HepG2 (cell line): ENCODE measurements at regions not wholly inside any gene's neighbourhood (a gene's known extent, or its start where the extent isn't known, plus 50 kb on each side); places are given as distances from the start of the nearest gene placed in this dataset.

Source experiments
- ATAC-seq: fragments of 200-7000 bp; cut with Tn5 transposase; 3 replicates; pipeline ENCODE4 v1.9.1; 2020; ENCODE audit warnings: mild to moderate bottlenecking, moderate library complexity
- BruUV-seq: library from RNA; stranded (reverse); fragments of 400-500 nt; replicated peaks from 2 replicates; lab custom pipeline; 2021; lab: Mats Ljungman, UMichigan
- CTCF ChIA-PET: fragments of 300-600 bp; formaldehyde crosslinking; extraction: SDS; loops from one replicate; lab custom pipeline; 2021; ENCODE audit warnings: low total read pairs, inconsistent platforms, low intra/inter-chr PET ratio; lab: Yijun Ruan, JAX
- POLR2A ChIA-PET: fragments of 350-600 bp; sonication (Branson Sonifier 250); formaldehyde crosslinking; loops from one replicate; lab custom pipeline; 2020; ENCODE audit warnings: antibody characterized with exemption, inconsistent platforms; lab: Yijun Ruan, JAX
- DNase-seq: peaks from one replicate; pipeline ENCODE4 v3.0.0-alpha.2; 2015; ENCODE audit warnings: low spot score
- FAIRE-seq: peaks from 3 replicates; lab custom pipeline; 2011; peaks lifted over from hg19 to GRCh38; lab: Jason Lieb, UNC
- H2AFZ ChIP-seq: one replicate; pipeline ENCODE4 v1.6.1; 2011; ENCODE audit warnings: low read length, inconsistent platforms
- H3K27ac ChIP-seq: fragments of 300-600 bp; 3 replicates; pipeline ENCODE4 v1.8.0; 2011; ENCODE audit warnings: mixed run types, mild to moderate bottlenecking, mixed read lengths, low read length, inconsistent platforms; ENCODE audit not compliant: insufficient read depth; ENCODE audit errors: extremely low read length
- H3K27me3 ChIP-seq, 2 experiments: fragments of 200-600 bp in 1 of 2; 2 replicates in 1 of 2; 3 replicates in 1 of 2; pipeline versions ENCODE4 v1.6.0 to v1.8.0; 2011; ENCODE audit warnings: low read length in 2 of 2, mild to moderate bottlenecking in 2 of 2, moderate library complexity in 2 of 2, inconsistent platforms in 1 of 2; ENCODE audit not compliant: insufficient read depth in 2 of 2, control insufficient read depth in 1 of 2
- H3K36me3 ChIP-seq, 2 experiments: fragments of 200-600 bp in 1 of 2; replicated peaks in 1 of 2; 2 replicates in 1 of 2; 3 replicates in 1 of 2; pipeline versions ENCODE4 v1.5.1 to v1.8.0; 2011; ENCODE audit warnings: low read length in 2 of 2, inconsistent platforms in 1 of 2; ENCODE audit not compliant: insufficient read depth in 2 of 2, control insufficient read depth in 1 of 2
- H3K4me1 ChIP-seq: 2 replicates; pipeline ENCODE4 v1.5.1; 2012; ENCODE audit warnings: low read length, inconsistent platforms; ENCODE audit not compliant: insufficient read depth
- H3K4me2 ChIP-seq: 2 replicates; pipeline ENCODE4 v1.6.0; 2011; ENCODE audit warnings: low read depth, low read length, inconsistent platforms
- H3K4me3 ChIP-seq, 3 experiments: fragments of 200-600 bp in 1 of 3; sonication (generic), shearing (Covaris generic) in 1 of 3; replicated peaks in 1 of 3; 2 replicates each; pipeline ENCODE4 v1.5.1; 2011 to 2016; ENCODE audit warnings: low read length in 3 of 3, inconsistent platforms in 2 of 3, low read depth in 2 of 3, mild to moderate bottlenecking in 2 of 3, control low read depth in 1 of 3, mixed read lengths in 1 of 3; ENCODE audit not compliant: insufficient read depth in 1 of 3
- H3K79me2 ChIP-seq: one replicate; pipeline ENCODE4 v1.6.1; 2011; ENCODE audit warnings: low read length, inconsistent platforms; ENCODE audit not compliant: insufficient read depth
- H3K9ac ChIP-seq: 2 replicates; pipeline ENCODE4 v1.6.0; 2011; ENCODE audit warnings: mild to moderate bottlenecking, low read depth, low read length, inconsistent platforms; ENCODE audit not compliant: insufficient read depth
- H3K9me3 ChIP-seq: 2 replicates; pipeline ENCODE4 v1.5.1; 2012; ENCODE audit warnings: mild to moderate bottlenecking, low read length
- H4K20me1 ChIP-seq: 2 replicates; pipeline ENCODE4 v1.6.0; 2011; ENCODE audit warnings: inconsistent platforms, mild to moderate bottlenecking, low read length, moderate library complexity; ENCODE audit not compliant: insufficient read depth
- AHR ChIP-seq: IDR thresholded peaks from 2 replicates; pipeline ENCODE4 v1.6.1; 2018; ENCODE audit warnings: missing genetic modification reagents, missing compliant biosample characterization
- CEBPG ChIP-seq: IDR thresholded peaks from 2 replicates; pipeline ENCODE4 v1.6.1; 2016
- EP300 ChIP-seq, 3 experiments: sonication (generic) in 1 of 3; formaldehyde crosslinking in 1 of 3; IDR thresholded peaks; 2 replicates each; pipeline versions ENCODE4 v1.5.1 to v1.6.1; 2011 to 2020; ENCODE audit warnings: low read depth in 2 of 3, low read length in 2 of 3, borderline replicate concordance in 1 of 3, improper control_type of control experiment in 1 of 3, mild to moderate bottlenecking in 1 of 3, missing genetic modification reagents in 1 of 3, moderate library complexity in 1 of 3
- FOXK1 ChIP-seq: sonication (generic); formaldehyde crosslinking; IDR thresholded peaks from 2 replicates; pipeline ENCODE4 v1.4.0; 2020; ENCODE audit warnings: low read depth, missing genetic modification reagents, borderline replicate concordance
- FOXP4 ChIP-seq: sonication (generic); formaldehyde crosslinking; IDR thresholded peaks from 2 replicates; pipeline ENCODE4 v1.4.0; 2020; ENCODE audit warnings: missing genetic modification reagents
- KLF16 ChIP-seq, 2 experiments: sonication (generic) in 1 of 2; formaldehyde crosslinking in 1 of 2; IDR thresholded peaks; 2 replicates each; pipeline versions ENCODE4 v1.6.1 to v1.8.0; 2016 to 2023; ENCODE audit warnings: missing genetic modification reagents in 2 of 2, missing compliant biosample characterization in 1 of 2
- MAFG ChIP-seq: sonication (generic); formaldehyde crosslinking; IDR thresholded peaks from 2 replicates; pipeline ENCODE4 v1.5.1; 2020; ENCODE audit warnings: mild to moderate bottlenecking, missing genetic modification reagents
- RAD51 ChIP-seq: fragments of 450-650 bp; IDR thresholded peaks from 2 replicates; pipeline ENCODE4 v1.6.1; 2016; ENCODE audit warnings: borderline replicate concordance
- SALL2 ChIP-seq: sonication (generic); formaldehyde crosslinking; IDR thresholded peaks from 2 replicates; pipeline ENCODE4 v1.8.1; 2023; ENCODE audit warnings: mild to moderate bottlenecking, missing genetic modification reagents, inconsistent platforms
- SPEN ChIP-seq: sonication (generic); formaldehyde crosslinking; IDR thresholded peaks from 2 replicates; pipeline ENCODE4 v1.5.1; 2020; ENCODE audit warnings: low read depth, mild to moderate bottlenecking, missing genetic modification reagents
- TFDP2 ChIP-seq: sonication (generic); formaldehyde crosslinking; IDR thresholded peaks from 2 replicates; pipeline ENCODE4 v1.4.0; 2020; ENCODE audit warnings: missing genetic modification reagents
- ZBTB3 ChIP-seq: sonication (generic); formaldehyde crosslinking; IDR thresholded peaks from 2 replicates; pipeline ENCODE4 v1.4.0; 2020; ENCODE audit warnings: low read depth, mild to moderate bottlenecking, moderate library complexity, missing genetic modification reagents, borderline replicate concordance
- ZMYM4 ChIP-seq: sonication (generic); formaldehyde crosslinking; IDR thresholded peaks from 2 replicates; pipeline ENCODE4 v1.8.1; 2023; ENCODE audit warnings: mild to moderate bottlenecking, missing genetic modification reagents
- ZNF205 ChIP-seq: IDR thresholded peaks from 2 replicates; pipeline ENCODE4 v1.6.1; 2018; ENCODE audit warnings: missing biosample characterization, missing genetic modification reagents
- ZNF230 ChIP-seq: sonication (generic); formaldehyde crosslinking; IDR thresholded peaks from 2 replicates; pipeline ENCODE4 v1.4.0; 2020; ENCODE audit warnings: mild to moderate bottlenecking, missing genetic modification reagents
- ZNF235 ChIP-seq: sonication (generic); formaldehyde crosslinking; IDR thresholded peaks from 2 replicates; pipeline ENCODE4 v1.8.1; 2023; ENCODE audit warnings: mild to moderate bottlenecking, missing genetic modification reagents, borderline replicate concordance
- ZNF768 ChIP-seq: sonication (generic); formaldehyde crosslinking; IDR thresholded peaks from 2 replicates; pipeline ENCODE4 v1.4.0; 2020; ENCODE audit warnings: missing genetic modification reagents
- ZNF883 ChIP-seq: sonication (generic); formaldehyde crosslinking; IDR thresholded peaks from 2 replicates; pipeline ENCODE4 v1.5.1; 2020; ENCODE audit warnings: mild to moderate bottlenecking, missing genetic modification reagents; ENCODE audit errors: not compliant biosample characterization
- ZSCAN9 ChIP-seq: IDR thresholded peaks from 2 replicates; pipeline ENCODE4 v1.6.1; 2016; ENCODE audit warnings: borderline replicate concordance
- WGBS: methylation state at CpG from one replicate; pipeline ENCODE4 v1.1.6; 2017; ENCODE audit warnings: low lambda C conversion rate; 5-methylcytosine and 5-hydroxymethylcytosine counted together
- in situ Hi-C: cut with HindIII; loops from 2 replicates; pipeline ENCODE4 v1.10.0; 2017; ENCODE audit warnings: low pct_unique_long_range_greater_than_20kb; ENCODE audit not compliant: extremely low pct_ligation_motif_present
- intact Hi-C: fragments of 100-400 bp; cut with micrococcal nuclease; formaldehyde crosslinking; loops from one replicate; pipeline ENCODE4 v1.10.0; 2022; ENCODE audit not compliant: unreplicated experiment

DNA sequence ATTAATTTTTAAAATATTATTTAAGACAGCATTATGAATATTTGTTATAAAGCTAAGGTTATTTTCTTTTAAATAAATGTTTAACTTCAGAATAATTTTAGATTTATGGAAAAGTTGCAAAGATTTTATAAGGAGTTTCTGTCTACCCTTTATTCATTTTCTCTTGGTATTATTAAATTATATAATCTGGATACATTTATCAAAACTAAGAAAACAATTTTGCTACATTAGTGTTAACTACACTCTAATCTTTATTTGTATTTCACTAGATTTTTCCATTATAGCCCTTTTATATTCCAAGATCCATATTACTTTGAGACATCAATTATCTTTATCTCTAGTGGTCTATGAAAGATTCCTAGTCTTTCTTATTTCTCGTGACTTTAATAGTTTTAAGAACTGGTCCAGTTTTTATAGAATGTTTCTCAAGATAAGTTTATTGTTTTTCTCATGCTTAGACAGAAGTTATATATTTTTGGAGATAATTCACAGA lies 1243.7 kb upstream of the PCDH9 start:
- in situ Hi-C loops = no loop called here
- Histone ChIP-seq H3K27me3 (no peaks in the 10 kb centered on the region), H3K4me2 (no peak overlapping the region), H4K20me1 (no peaks in the 10 kb centered on the region), H3K36me3 (no peaks in the 10 kb centered on the region), H3K4me3 (no peak overlapping the region), H3K27ac (no peak overlapping the region), H3K9ac (no peak overlapping the region), H3K79me2 (no peaks in the 10 kb centered on the region), H3K9me3 (no peaks in the 10 kb centered on the region), H2AFZ (no peak overlapping the region), H3K4me1 (no peaks in the 10 kb centered on the region)
- WGBS = 0% methylated on average over 1 of the region's 1 CpG
- CTCF ChIA-PET = no interaction called here
- intact Hi-C loops = no loop called here
- POLR2A ChIA-PET = no interaction called here
- TF ChIP-seq ZBTB3 (CRISPR knock-in tag) (no peak), ZNF883 (CRISPR knock-in tag) (no peak), AHR (CRISPR knock-in tag) (no peak), CEBPG (CRISPR knock-in tag) (no peak), ZMYM4 (CRISPR knock-in tag) (no peak), SALL2 (no peak), KLF16 (CRISPR knock-in tag; IDR thresholded peaks at IDR 0.05) (no peak), RAD51 (no peak), ZNF230 (CRISPR knock-in tag) (no peak), TFDP2 (CRISPR knock-in tag) (no peak), ZSCAN9 (no peak), EP300 (IDR thresholded peaks at IDR 0.05; ENCODE audit: low read depth in 2 of 2, low read length in 2 of 2) (no peak), EP300 (CRISPR knock-in tag; IDR thresholded peaks at IDR 0.05; ENCODE audit: borderline replicate concordance) (no peak), SPEN (CRISPR knock-in tag) (no peak), MAFG (CRISPR knock-in tag) (no peak), ZNF205 (CRISPR knock-in tag) (no peak), ZNF768 (CRISPR knock-in tag) (no peak), ZNF235 (CRISPR knock-in tag) (no peak), FOXK1 (CRISPR knock-in tag) (no peak), FOXP4 (CRISPR knock-in tag) (no peak)
- DNase-seq (no peak), ATAC-seq (no peak), FAIRE-seq (no peak)
- BruUV-seq = no TSS peak
